Adipocyte (in vitro differentiated cells): ENCODE measurements at regions not wholly inside any gene's neighbourhood (a gene's known extent, or its start where the extent isn't known, plus 50 kb on each side); places are given as distances from the start of the nearest gene placed in this dataset.
"Not testable (repeated sequence)": the region's sequence is repeated elsewhere in the genome, so short reads cannot be mapped to it uniquely, and the experiment has no call there.

Source experiments
- DNase-seq: peaks from one replicate; pipeline ENCODE4 v3.0.0-alpha.2; 2015; ENCODE audit warnings: low read depth
- H3K27me3 ChIP-seq: replicated peaks from 2 replicates; pipeline ENCODE4 v1.7.0; 2013; ENCODE audit warnings: mild to moderate bottlenecking, low read length, moderate library complexity; ENCODE audit not compliant: control insufficient read depth, insufficient read depth
- H3K36me3 ChIP-seq: 2 replicates; pipeline ENCODE4 v1.7.0; 2013; ENCODE audit warnings: low read length, mild to moderate bottlenecking, moderate library complexity; ENCODE audit not compliant: control insufficient read depth, insufficient read depth, severe bottlenecking
- H3K4me1 ChIP-seq: 2 replicates; pipeline ENCODE4 v1.7.0; 2013; ENCODE audit warnings: mild to moderate bottlenecking, low read length, moderate library complexity; ENCODE audit not compliant: control insufficient read depth, insufficient read depth
- H3K4me3 ChIP-seq: 2 replicates; pipeline ENCODE4 v1.7.0; 2013; ENCODE audit warnings: mild to moderate bottlenecking, low read length, moderate library complexity
- H3K9ac ChIP-seq: 2 replicates; pipeline ENCODE4 v1.7.0; 2013; ENCODE audit warnings: mild to moderate bottlenecking, low read length, moderate library complexity
- H3K9me3 ChIP-seq: 2 replicates; pipeline ENCODE4 v1.7.0; 2013; ENCODE audit warnings: mild to moderate bottlenecking, low read length, moderate library complexity; ENCODE audit not compliant: control insufficient read depth

DNA sequence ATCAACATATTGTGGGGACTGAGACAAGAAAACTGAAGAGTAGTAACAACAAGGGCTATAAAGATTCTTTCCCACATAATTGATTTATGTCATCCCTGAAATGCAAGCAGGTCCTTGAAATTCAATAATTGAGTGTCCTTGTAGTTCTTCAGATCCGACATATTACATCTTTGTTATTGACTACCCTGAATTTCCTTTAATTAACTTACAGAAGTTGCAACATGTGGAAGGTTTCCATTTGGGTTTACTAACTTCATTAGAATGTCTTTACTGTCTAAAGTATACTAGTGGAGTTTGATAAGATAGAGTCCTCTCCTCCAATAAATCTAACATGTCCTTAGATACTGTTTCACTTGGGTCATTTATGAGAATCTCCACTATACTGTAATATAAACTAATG is 951.8 kb downstream of the SLC6A15 start:
- Histone ChIP-seq H3K27me3 (no peaks in the 10 kb centered on the region), H3K4me3 (no peak overlapping the region), H3K36me3 (no peaks in the 10 kb centered on the region), H3K9me3 (no peaks in the 10 kb centered on the region), H3K4me1 (peaks cover 10% of the 10 kb centered on the region), H3K9ac (no peak overlapping the region)
- DNase-seq: no peak

DNA sequence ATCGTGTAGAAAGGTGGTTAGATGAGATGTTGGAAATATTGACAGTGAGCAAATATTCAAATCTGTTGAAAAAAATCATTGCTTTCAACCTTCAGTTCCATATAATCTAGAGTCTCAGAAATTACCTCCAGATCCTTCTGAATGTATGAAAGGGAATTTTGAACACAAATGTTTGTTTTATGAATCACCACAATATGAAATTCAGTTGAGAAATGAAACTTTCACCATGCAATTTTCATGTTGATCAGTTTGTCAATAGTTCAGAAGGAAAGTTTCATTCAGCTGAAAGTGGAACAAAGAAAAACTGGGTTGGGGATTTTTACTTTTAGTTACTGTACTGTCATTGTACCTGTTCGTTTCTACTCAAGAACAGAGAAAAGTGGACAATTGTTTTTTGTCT is 953.6 kb downstream of the SLC6A15 start:
- peak; percentile 57 for DNase-seq
- Histone ChIP-seq H3K9ac (no peak overlapping the region), H3K4me1 (peaks cover 10% of the 10 kb centered on the region), H3K27me3 (no peaks in the 10 kb centered on the region), H3K4me3 (no peak overlapping the region), H3K36me3 (no peaks in the 10 kb centered on the region), H3K9me3 (no peaks in the 10 kb centered on the region)

DNA sequence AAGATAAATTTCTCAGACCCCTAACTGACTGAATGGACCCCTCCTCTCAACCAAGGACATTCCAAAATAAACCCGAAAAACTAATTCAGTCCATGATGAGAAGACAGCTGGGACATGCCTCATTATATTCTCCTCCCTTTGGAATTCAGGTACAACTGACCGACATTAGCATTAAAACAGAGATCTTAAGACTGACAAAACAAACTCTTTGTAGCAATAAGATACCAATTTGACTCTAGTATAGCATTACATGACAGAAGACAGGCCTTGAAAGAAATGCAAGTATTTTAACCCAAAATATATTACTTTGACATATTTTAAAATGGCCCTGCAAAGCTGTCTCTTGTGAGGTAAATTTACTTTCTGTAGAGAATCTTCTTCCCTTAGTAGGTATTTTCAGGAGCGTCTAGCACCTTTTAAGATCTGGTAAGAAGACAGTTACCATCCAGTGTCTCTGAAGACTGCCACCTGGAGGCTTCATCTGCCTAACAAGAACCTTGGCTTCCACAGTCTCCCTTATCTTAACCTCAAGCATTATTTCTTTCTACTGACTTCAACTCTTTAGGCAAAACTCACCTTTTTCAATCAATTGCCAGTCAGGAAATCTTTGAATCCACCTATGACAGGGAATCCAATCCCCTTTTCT is 957.5 kb downstream of the SLC6A15 start:
- Histone ChIP-seq H3K9ac (no peak overlapping the region), H3K27me3 (no peaks in the 10 kb centered on the region), H3K36me3 (no peaks in the 10 kb centered on the region), H3K4me1 (peaks cover 10% of the 10 kb centered on the region), H3K4me3 (no peak overlapping the region), H3K9me3 (no peaks in the 10 kb centered on the region)
- DNase-seq: no peak

DNA sequence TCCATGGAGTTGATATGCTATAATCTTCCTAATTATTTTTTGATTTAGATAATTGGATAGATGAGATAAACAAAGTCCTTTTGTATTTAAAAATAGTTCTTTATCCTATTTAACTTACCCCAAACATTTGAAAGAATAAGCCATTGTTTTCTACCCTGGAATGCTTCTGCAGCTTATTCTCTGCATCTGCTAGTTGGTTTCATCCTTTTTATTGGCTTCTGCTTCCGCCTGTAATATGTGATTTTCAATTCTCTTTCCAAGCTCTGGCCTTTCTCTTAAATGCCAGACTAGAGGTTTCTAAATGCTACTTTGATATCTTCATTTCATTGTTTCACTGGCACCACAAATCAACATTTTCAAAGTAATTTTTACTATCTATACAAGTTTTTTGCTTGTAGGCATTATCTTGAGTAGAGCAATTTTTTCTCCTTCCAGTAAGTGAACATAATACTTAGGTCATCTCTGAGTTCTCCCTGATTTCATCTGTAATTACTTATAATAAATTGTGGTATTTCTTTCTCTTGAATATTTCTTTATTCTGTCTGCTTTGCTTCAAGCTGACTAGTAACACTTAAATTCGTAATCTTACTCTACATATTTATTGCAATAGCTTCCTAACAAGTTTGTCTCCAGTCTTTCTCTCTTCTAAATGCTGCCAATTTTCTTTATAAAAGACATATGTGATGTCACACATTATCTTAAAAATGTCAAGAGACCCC is 958.4 kb downstream of the SLC6A15 start:
- no peaks in the 10 kb centered on the region for H3K27me3 ChIP-seq
- DNase-seq: no peak
- H3K9me3 ChIP-seq: no peaks in the 10 kb centered on the region
- peaks cover 7% of the 10 kb centered on the region for H3K4me1 ChIP-seq
- no peak overlapping the region for H3K9ac ChIP-seq
- H3K4me3 ChIP-seq: no peak overlapping the region
- no peaks in the 10 kb centered on the region for H3K36me3 ChIP-seq

DNA sequence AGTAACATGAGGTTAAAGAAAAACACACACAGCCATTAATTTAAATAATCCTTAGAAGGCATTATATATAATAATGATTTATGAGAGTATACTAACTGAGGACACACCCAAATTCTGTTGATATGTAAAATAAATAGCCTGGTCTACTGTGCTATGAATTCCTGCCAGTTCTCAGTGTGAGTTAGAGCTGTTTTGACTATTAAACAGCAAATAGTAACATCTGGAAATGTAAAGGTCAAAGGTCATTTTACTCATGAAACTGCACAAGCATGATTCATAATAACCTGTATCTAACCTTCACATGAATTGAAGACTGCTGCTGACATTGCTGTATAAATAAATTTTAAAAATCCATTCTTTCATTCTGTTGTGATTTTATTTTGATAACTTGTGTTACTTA is 966.7 kb downstream of the SLC6A15 start:
- Histone ChIP-seq H3K9ac (no peak overlapping the region), H3K27me3 (no peaks in the 10 kb centered on the region), H3K9me3 (no peaks in the 10 kb centered on the region), H3K4me1 (peaks cover 4% of the 10 kb centered on the region), H3K36me3 (no peaks in the 10 kb centered on the region), H3K4me3 (no peak overlapping the region)
- peak; percentile 39 for DNase-seq

DNA sequence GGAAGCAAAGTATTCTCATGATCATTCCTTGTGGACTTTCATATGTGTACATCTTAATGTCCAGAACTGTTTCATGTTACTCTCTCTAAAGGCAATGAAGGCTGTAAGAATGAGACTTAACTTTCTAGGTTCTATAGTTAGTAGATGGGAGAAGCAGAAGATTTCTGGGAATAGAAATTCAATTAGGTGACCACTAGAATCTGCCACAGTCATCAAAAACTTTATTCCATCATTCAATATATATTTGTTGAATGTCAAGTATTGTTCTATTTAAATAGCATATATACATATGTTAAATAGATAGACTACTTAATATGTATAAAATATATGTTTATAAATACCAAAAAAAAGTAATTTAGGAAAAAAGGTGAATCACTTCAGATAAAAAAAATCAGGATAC is 972.9 kb downstream of the SLC6A15 start:
- Histone ChIP-seq H3K4me1 (no peaks in the 10 kb centered on the region), H3K9me3 (no peaks in the 10 kb centered on the region), H3K27me3 (no peaks in the 10 kb centered on the region), H3K9ac (no peak overlapping the region), H3K36me3 (no peaks in the 10 kb centered on the region), H3K4me3 (no peak overlapping the region)
- no peak for DNase-seq

DNA sequence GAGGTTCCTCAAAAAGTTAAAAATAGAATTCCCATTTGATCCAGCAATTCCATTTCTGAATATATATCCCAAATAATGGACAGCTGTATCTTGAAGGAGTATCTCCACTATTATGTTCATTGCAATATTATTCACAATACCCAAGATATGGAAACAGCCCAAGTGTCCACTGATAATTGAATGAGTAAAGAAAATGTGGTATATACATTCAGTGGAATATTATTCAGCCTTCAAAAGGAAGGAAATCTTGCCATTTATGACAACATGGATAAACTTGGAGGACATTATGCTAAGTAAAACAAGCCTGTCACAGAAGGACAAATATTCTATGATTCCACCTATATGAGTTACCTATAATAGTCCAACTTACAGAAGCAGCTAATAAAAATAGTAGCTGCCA is 979.0 kb downstream of the SLC6A15 start:
- Histone ChIP-seq H3K9ac (no peak overlapping the region), H3K4me1 (no peaks in the 10 kb centered on the region), H3K4me3 (no peak overlapping the region), H3K36me3 (no peaks in the 10 kb centered on the region), H3K9me3 (no peaks in the 10 kb centered on the region), H3K27me3 (no peaks in the 10 kb centered on the region)
- DNase-seq: no peak

DNA sequence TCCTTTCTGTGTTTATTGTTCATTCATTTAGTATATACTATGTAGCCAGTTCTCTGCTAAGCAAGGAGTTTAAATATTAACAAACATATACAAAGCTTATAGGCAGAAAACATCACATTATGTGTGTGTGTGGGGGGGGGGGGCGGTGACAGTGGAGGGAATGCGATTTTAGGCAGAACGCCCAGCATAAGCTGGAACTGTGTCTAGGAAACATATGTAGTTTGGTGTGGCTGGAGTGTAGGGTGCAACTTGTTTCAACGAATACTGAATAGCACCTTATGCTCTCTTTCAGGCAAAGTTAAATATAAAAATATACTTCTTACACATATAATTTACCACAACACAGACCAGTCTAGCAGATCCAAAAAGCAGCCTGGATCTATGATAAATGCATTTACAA is 980.6 kb downstream of the SLC6A15 start:
- Histone ChIP-seq H3K9ac (no peak overlapping the region), H3K9me3 (no peaks in the 10 kb centered on the region), H3K36me3 (no peaks in the 10 kb centered on the region), H3K4me3 (no peak overlapping the region), H3K4me1 (no peaks in the 10 kb centered on the region), H3K27me3 (no peaks in the 10 kb centered on the region)
- DNase-seq: no peak

DNA sequence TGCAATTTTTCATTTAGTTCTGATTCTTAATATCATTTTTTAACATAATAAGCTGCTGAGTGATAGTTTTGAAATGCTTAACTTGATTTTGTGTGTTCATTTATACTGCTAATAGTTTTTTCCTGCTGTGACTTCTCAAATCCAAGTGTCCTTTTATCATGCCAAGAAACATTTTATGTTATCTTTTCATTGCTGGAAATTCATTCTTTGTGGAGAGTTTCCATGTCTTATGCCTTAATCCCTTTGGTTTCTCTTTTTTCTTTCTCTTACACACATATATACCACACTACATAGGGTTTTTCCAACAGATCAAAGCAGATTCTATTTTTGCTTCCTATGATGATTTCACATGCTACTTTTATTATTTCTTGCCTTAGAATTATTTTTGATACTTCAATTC is 981.1 kb downstream of the SLC6A15 start:
- no peak overlapping the region for H3K4me3 ChIP-seq
- H3K9ac ChIP-seq: no peak overlapping the region
- H3K4me1 ChIP-seq: no peaks in the 10 kb centered on the region
- no peak for DNase-seq
- no peaks in the 10 kb centered on the region for H3K27me3 ChIP-seq
- no peaks in the 10 kb centered on the region for H3K36me3 ChIP-seq
- no peaks in the 10 kb centered on the region for H3K9me3 ChIP-seq

DNA sequence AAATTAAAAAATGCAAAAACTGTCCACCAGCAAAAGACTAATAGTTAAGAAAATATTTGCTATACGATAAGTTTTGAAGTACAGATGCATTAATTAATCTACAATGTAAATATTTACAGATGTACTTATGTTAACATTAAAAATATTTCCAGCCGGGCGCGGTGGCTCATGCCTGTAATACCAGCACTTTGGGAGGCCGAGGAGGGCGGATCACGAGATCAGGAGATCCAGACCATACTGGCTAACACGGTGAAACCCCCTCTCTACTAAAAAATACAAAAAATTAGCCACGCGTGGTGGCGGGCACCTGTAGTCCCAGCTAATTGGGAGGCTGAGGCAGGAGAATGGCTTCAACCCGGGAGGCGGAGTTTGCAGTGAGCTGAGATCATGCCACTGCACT is 982.8 kb downstream of the SLC6A15 start:
- H3K36me3 ChIP-seq, H3K4me1 ChIP-seq, H3K27me3 ChIP-seq, H3K9me3 ChIP-seq, H3K4me3 ChIP-seq, DNase-seq, H3K9ac ChIP-seq: not testable (repeated sequence)

DNA sequence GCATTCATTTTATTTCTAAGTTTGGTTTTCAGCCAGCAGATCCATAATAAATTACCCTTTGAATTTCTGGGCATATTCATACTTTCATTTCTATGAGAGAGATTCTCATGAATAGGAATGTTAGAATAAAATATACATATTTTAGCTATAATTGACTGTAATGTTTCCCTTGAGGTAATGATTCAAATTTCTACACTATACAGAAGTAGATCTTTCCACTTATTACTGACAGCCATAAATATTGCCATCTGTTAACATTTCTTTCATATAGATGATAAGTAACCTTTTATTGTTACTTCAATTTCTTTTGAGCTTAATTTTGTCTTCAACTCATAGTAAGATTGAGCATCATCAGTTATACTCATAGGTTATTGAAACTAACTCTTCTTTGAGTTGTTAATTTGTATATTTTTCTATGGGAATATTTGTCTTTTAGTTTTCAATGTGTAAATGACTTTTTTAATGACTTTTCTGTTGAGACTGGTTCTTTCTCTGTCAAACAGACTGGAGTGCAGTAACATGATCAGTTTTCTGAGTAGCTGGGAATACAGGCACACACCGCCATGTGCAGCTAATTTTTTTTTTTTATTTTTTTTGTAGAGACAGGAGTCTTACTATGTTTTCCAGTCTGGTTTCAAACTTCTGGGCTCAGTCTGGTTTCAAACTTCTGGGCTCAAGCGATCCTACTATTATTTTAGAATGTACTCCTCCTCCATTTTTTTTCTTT is 991.6 kb downstream of the SLC6A15 start:
- Histone ChIP-seq H3K27me3 (no peaks in the 10 kb centered on the region), H3K9ac (no peak overlapping the region), H3K36me3 (no peaks in the 10 kb centered on the region), H3K4me3 (no peak overlapping the region), H3K9me3 (no peaks in the 10 kb centered on the region), H3K4me1 (peaks cover 5% of the 10 kb centered on the region)
- no peak for DNase-seq
